ENCODE measurements at regions not wholly inside any gene's neighbourhood (a gene's known extent, or its start where the extent isn't known, plus 50 kb on each side); places are given as distances from the start of the nearest gene placed in this dataset.

DNA sequence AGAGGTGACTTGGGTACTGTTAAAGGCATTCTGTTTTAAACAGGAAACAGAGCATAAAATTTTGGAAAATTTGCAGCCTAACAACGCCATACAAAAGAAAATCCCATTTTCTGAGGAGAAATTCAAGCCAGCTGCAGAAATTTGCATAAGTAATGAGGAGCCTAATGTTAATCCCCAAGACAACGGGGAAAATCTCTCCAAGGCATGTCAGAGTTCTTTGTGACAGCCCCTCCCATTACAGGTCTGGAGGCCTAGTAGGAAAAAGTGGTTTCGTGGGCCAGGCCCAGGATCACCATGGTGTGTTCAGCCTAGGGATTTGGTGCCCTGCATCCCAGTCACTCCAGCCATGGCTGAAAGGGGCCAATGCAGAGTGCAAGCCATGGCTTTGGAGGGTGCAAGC is 1333.1 kb upstream of the TENM4 start:
- no peak for DNase-seq
- Histone ChIP-seq H2BK12ac (ENCODE audit: low read length) (no peak overlapping the region), H3K9ac (ENCODE audit: low read length) (no peak overlapping the region), H4K12ac (ENCODE audit: low read depth, low read length) (no peak overlapping the region), H3K23ac (ENCODE audit: low read length) (no peak overlapping the region), H3K4me1 (ENCODE audit: control insufficient read depth in 1 of 2, insufficient read depth in 2 of 2, low read length in 2 of 2) (no peaks in the 10 kb centered on the region), H2BK120ac (ENCODE audit: insufficient read depth, low read length, poor library complexity) (no peak overlapping the region), H3K18ac (ENCODE audit: low read length) (no peak overlapping the region), H4K8ac (ENCODE audit: low read depth, low read length) (no peak overlapping the region), H3K79me2 (ENCODE audit: control insufficient read depth, insufficient read depth, low read length, poor library complexity) (no peaks in the 10 kb centered on the region), H2AK5ac (ENCODE audit: low read length) (no peak overlapping the region), H3K27me3 (ENCODE audit: insufficient read depth, low read length) (no peaks in the 10 kb centered on the region), H2BK5ac (ENCODE audit: low read depth, low read length, poor library complexity) (no peak overlapping the region), H3K4ac (ENCODE audit: low read depth, low read length) (no peak overlapping the region), H3K79me1 (ENCODE audit: low read length) (no peaks in the 10 kb centered on the region), H4K91ac (ENCODE audit: low read depth, low read length) (no peak overlapping the region), H3K36me3 (ENCODE audit: control insufficient read depth in 1 of 2, insufficient read depth in 2 of 2, low read length in 2 of 2) (no peaks in the 10 kb centered on the region), H2AFZ (ENCODE audit: insufficient read depth, low read length, poor library complexity) (no peak overlapping the region), H3K9me3 (ENCODE audit: insufficient read depth, low read depth, low read length) (no peaks in the 10 kb centered on the region), H3K4me2 (ENCODE audit: low read length) (no peak overlapping the region), H3K27ac (ENCODE audit: low read depth, low read length) (no peak overlapping the region), H3K14ac (ENCODE audit: low read length) (no peak overlapping the region), H3K4me3 (ENCODE audit: low read depth, low read length) (no peak overlapping the region)
- WGBS (ENCODE audit: extremely low coverage, insufficient coverage, insufficient read length): no CpG with 5 or more reads among the region's 3 CpGs

DNA sequence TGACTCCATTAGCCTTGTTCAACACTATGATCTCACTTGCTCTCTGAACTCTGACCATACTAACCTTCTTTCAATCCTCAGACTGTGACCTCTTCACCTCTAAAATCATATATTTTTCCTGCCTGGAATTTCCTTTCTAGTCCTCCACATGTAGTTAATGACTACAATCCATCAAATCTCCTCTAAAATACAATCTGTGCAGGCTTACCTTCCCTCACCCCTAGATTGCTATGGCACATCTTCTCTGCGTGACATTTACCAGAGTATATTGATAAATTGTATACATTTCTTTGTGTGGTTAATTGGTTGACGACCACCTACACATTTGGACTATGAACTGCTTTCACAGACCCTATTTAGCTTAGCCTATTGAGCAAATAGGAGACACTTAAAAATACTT is 1330.2 kb upstream of the TENM4 start:
- no peak overlapping the region for H4K8ac ChIP-seq (ENCODE audit: low read depth, low read length)
- H2BK12ac ChIP-seq (ENCODE audit: low read length): no peak overlapping the region
- no peak overlapping the region for H3K27ac ChIP-seq (ENCODE audit: low read depth, low read length)
- no peaks in the 10 kb centered on the region for H3K4me1 ChIP-seq (ENCODE audit: control insufficient read depth in 1 of 2, insufficient read depth in 2 of 2, low read length in 2 of 2)
- no peak overlapping the region for H3K9ac ChIP-seq (ENCODE audit: low read length)
- H3K36me3 ChIP-seq (ENCODE audit: control insufficient read depth in 1 of 2, insufficient read depth in 2 of 2, low read length in 2 of 2): no peaks in the 10 kb centered on the region
- no peak overlapping the region for H3K4ac ChIP-seq (ENCODE audit: low read depth, low read length)
- no peak for DNase-seq
- H3K4me2 ChIP-seq (ENCODE audit: low read length): no peak overlapping the region
- H3K4me3 ChIP-seq (ENCODE audit: low read depth, low read length): no peak overlapping the region
- no peak overlapping the region for H2AFZ ChIP-seq (ENCODE audit: insufficient read depth, low read length, poor library complexity)
- H3K79me1 ChIP-seq (ENCODE audit: low read length): no peaks in the 10 kb centered on the region
- no peak overlapping the region for H2BK5ac ChIP-seq (ENCODE audit: low read depth, low read length, poor library complexity)
- no peaks in the 10 kb centered on the region for H3K27me3 ChIP-seq (ENCODE audit: insufficient read depth, low read length)
- no peak overlapping the region for H4K12ac ChIP-seq (ENCODE audit: low read depth, low read length)
- no CpG with 5 or more reads among the region's 2 CpGs for WGBS (ENCODE audit: extremely low coverage, insufficient coverage, insufficient read length)
- H3K79me2 ChIP-seq (ENCODE audit: control insufficient read depth, insufficient read depth, low read length, poor library complexity): no peaks in the 10 kb centered on the region
- H4K91ac ChIP-seq (ENCODE audit: low read depth, low read length): no peak overlapping the region
- no peaks in the 10 kb centered on the region for H3K9me3 ChIP-seq (ENCODE audit: insufficient read depth, low read depth, low read length)
- no peak overlapping the region for H3K18ac ChIP-seq (ENCODE audit: low read length)
- H3K14ac ChIP-seq (ENCODE audit: low read length): no peak overlapping the region
- H2BK120ac ChIP-seq (ENCODE audit: insufficient read depth, low read length, poor library complexity): no peak overlapping the region
- no peak overlapping the region for H2AK5ac ChIP-seq (ENCODE audit: low read length)
- no peak overlapping the region for H3K23ac ChIP-seq (ENCODE audit: low read length)

DNA sequence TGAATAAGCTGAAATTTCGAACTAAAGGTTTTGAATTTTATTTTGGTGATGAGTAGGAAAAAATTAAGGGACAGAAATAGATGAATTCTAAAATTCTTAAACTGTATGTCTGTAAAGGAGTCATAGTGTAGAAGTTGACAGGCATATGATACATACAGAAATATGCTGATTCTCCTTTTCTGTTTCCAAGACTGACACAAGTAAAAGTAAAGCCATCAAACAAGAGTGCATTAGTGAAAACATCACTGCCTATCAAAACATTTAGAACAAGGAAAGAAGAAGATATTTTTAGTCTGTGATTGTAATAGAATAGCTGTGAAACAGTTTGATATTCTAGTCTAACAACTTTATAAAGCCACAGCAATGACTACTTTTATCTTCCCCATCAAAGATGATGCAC is 1318.0 kb upstream of the TENM4 start:
- H4K91ac ChIP-seq (ENCODE audit: low read depth, low read length): no peak overlapping the region
- no peaks in the 10 kb centered on the region for H3K79me2 ChIP-seq (ENCODE audit: control insufficient read depth, insufficient read depth, low read length, poor library complexity)
- no peaks in the 10 kb centered on the region for H3K9me3 ChIP-seq (ENCODE audit: insufficient read depth, low read depth, low read length)
- H3K4ac ChIP-seq (ENCODE audit: low read depth, low read length): no peak overlapping the region
- H3K27ac ChIP-seq (ENCODE audit: low read depth, low read length): no peak overlapping the region
- no peak overlapping the region for H2BK12ac ChIP-seq (ENCODE audit: low read length)
- no peak overlapping the region for H4K12ac ChIP-seq (ENCODE audit: low read depth, low read length)
- H3K18ac ChIP-seq (ENCODE audit: low read length): no peak overlapping the region
- no peak overlapping the region for H3K4me2 ChIP-seq (ENCODE audit: low read length)
- H2AFZ ChIP-seq (ENCODE audit: insufficient read depth, low read length, poor library complexity): no peak overlapping the region
- no peak overlapping the region for H2AK5ac ChIP-seq (ENCODE audit: low read length)
- H3K27me3 ChIP-seq (ENCODE audit: insufficient read depth, low read length): no peaks in the 10 kb centered on the region
- DNase-seq: no peak
- H3K4me1 ChIP-seq (ENCODE audit: control insufficient read depth in 1 of 2, insufficient read depth in 2 of 2, low read length in 2 of 2): no peaks in the 10 kb centered on the region
- 100% methylated on average over 1 of the region's 1 CpG for WGBS (ENCODE audit: extremely low coverage, insufficient coverage, insufficient read length)
- no peaks in the 10 kb centered on the region for H3K36me3 ChIP-seq (ENCODE audit: control insufficient read depth in 1 of 2, insufficient read depth in 2 of 2, low read length in 2 of 2)
- no peak overlapping the region for H3K4me3 ChIP-seq (ENCODE audit: low read depth, low read length)
- H3K9ac ChIP-seq (ENCODE audit: low read length): no peak overlapping the region
- no peak overlapping the region for H3K23ac ChIP-seq (ENCODE audit: low read length)
- H3K79me1 ChIP-seq (ENCODE audit: low read length): no peaks in the 10 kb centered on the region
- H2BK5ac ChIP-seq (ENCODE audit: low read depth, low read length, poor library complexity): no peak overlapping the region
- H3K14ac ChIP-seq (ENCODE audit: low read length): no peak overlapping the region
- H2BK120ac ChIP-seq (ENCODE audit: insufficient read depth, low read length, poor library complexity): no peak overlapping the region
- no peak overlapping the region for H4K8ac ChIP-seq (ENCODE audit: low read depth, low read length)

DNA sequence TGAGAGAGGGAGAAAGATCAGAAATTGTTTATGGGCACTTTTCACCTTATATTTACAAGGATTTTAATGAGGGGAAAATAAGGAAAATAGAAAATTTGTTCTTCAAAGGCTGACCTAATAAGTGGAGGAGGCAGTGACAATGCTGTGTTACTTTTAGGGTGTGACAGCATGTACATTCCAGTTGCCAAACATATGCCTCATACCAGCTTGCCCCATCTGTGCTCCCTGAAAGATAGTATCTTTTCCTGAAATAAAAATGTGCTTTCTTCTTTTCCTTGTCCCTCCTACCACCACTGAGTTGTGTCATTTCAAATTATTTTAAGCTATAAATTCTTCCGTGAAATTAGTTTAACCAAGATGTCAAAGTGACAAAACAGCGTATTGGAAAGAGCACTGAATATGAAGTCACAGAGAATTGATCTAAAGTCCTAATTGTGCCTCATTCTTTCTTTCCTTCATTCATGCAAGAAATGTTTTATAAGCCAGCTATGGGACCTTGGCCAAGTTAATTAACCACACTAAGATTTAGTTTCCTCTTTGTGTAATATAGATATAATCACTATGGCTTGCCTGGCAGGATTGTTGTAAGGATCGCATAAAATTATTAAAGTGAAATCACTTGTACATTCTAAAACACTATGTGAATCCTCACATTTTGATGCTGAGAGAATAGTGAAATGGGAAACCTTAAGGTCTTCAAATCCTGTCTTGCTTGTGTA is 1307.5 kb upstream of the TENM4 start:
- Histone ChIP-seq H3K79me1 (ENCODE audit: low read length) (no peaks in the 10 kb centered on the region), H3K9me3 (ENCODE audit: insufficient read depth, low read depth, low read length) (no peaks in the 10 kb centered on the region), H3K27ac (ENCODE audit: low read depth, low read length) (no peak overlapping the region), H4K12ac (ENCODE audit: low read depth, low read length) (no peak overlapping the region), H3K4me3 (ENCODE audit: low read depth, low read length) (no peak overlapping the region), H3K9ac (ENCODE audit: low read length) (no peak overlapping the region), H3K4me2 (ENCODE audit: low read length) (no peak overlapping the region), H3K36me3 (ENCODE audit: control insufficient read depth in 1 of 2, insufficient read depth in 2 of 2, low read length in 2 of 2) (no peaks in the 10 kb centered on the region), H2BK120ac (ENCODE audit: insufficient read depth, low read length, poor library complexity) (no peak overlapping the region), H4K91ac (ENCODE audit: low read depth, low read length) (no peak overlapping the region), H3K23ac (ENCODE audit: low read length) (no peak overlapping the region), H2BK12ac (ENCODE audit: low read length) (no peak overlapping the region), H2BK5ac (ENCODE audit: low read depth, low read length, poor library complexity) (no peak overlapping the region), H3K4me1 (ENCODE audit: control insufficient read depth in 1 of 2, insufficient read depth in 2 of 2, low read length in 2 of 2) (no peaks in the 10 kb centered on the region), H3K27me3 (ENCODE audit: insufficient read depth, low read length) (no peaks in the 10 kb centered on the region), H2AK5ac (ENCODE audit: low read length) (no peak overlapping the region), H3K14ac (ENCODE audit: low read length) (no peak overlapping the region), H3K79me2 (ENCODE audit: control insufficient read depth, insufficient read depth, low read length, poor library complexity) (no peaks in the 10 kb centered on the region), H3K4ac (ENCODE audit: low read depth, low read length) (no peak overlapping the region), H4K8ac (ENCODE audit: low read depth, low read length) (no peak overlapping the region), H2AFZ (ENCODE audit: insufficient read depth, low read length, poor library complexity) (no peak overlapping the region), H3K18ac (ENCODE audit: low read length) (no peak overlapping the region)
- no CpG with 5 or more reads among the region's 3 CpGs for WGBS (ENCODE audit: extremely low coverage, insufficient coverage, insufficient read length)
- no peak for DNase-seq

All from trophoblast cell (in vitro differentiated cells and primary cell).